Hepatocyte (in vitro differentiated cells): ENCODE measurements at regions not wholly inside any gene's neighbourhood (a gene's known extent, or its start where the extent isn't known, plus 50 kb on each side); places are given as distances from the start of the nearest gene placed in this dataset.

Source experiments
- DNase-seq: peaks from one replicate; pipeline ENCODE4 v3.0.0-alpha.2; 2016; ENCODE audit warnings: low spot score
- H2AFZ ChIP-seq: fragments of 200-600 bp; sonication (generic); 2 replicates; pipeline ENCODE4 v1.6.0; 2016; ENCODE audit warnings: antibody characterized with exemption, mild to moderate bottlenecking
- H3K27ac ChIP-seq: fragments of 200-600 bp; sonication (generic); 2 replicates; pipeline ENCODE4 v1.5.1; 2016; ENCODE audit warnings: mild to moderate bottlenecking
- H3K27me3 ChIP-seq: fragments of 200-600 bp; sonication (generic); 2 replicates; pipeline ENCODE4 v1.6.1; 2016
- H3K36me3 ChIP-seq: fragments of 200-600 bp; sonication (generic); replicated peaks from 2 replicates; pipeline ENCODE4 v1.5.1; 2016; ENCODE audit warnings: low read depth; ENCODE audit not compliant: insufficient read depth
- H3K4me1 ChIP-seq: fragments of 200-600 bp; sonication (generic); 2 replicates; pipeline ENCODE4 v1.5.1; 2016; ENCODE audit warnings: mild to moderate bottlenecking, moderate library complexity; ENCODE audit not compliant: insufficient read depth
- H3K4me2 ChIP-seq: fragments of 200-600 bp; sonication (generic); 2 replicates; pipeline ENCODE4 v1.6.0; 2016
- H3K4me3 ChIP-seq: fragments of 200-600 bp; sonication (generic); 2 replicates; pipeline ENCODE4 v1.5.1; 2016; ENCODE audit warnings: mild to moderate bottlenecking
- H3K79me2 ChIP-seq: fragments of 200-600 bp; sonication (generic); 2 replicates; pipeline ENCODE4 v1.6.0; 2017; ENCODE audit warnings: mild to moderate bottlenecking
- H3K9me2 ChIP-seq: fragments of 200-600 bp; sonication (generic); replicated peaks from 2 replicates; pipeline ENCODE4 v1.6.0; 2017; ENCODE audit warnings: mild to moderate bottlenecking; ENCODE audit not compliant: insufficient read depth
- H3K9me3 ChIP-seq: fragments of 200-600 bp; sonication (generic); 2 replicates; pipeline ENCODE4 v1.5.1; 2016; ENCODE audit warnings: low read depth, mild to moderate bottlenecking
- H4K20me1 ChIP-seq: fragments of 200-600 bp; sonication (generic); 2 replicates; pipeline ENCODE4 v1.6.0; 2016; ENCODE audit warnings: mild to moderate bottlenecking; ENCODE audit not compliant: insufficient read depth, poor library complexity, severe bottlenecking
- EZH2 ChIP-seq: fragments of 200-600 bp; sonication (generic); IDR thresholded peaks from 2 replicates; pipeline ENCODE4 v1.6.1; 2016; ENCODE audit warnings: antibody characterized with exemption, mild to moderate bottlenecking, borderline replicate concordance
- EZH2phosphoT487 ChIP-seq: fragments of 200-600 bp; sonication (generic); IDR thresholded peaks from one replicate; pipeline ENCODE4 v1.6.1; 2018; ENCODE audit warnings: antibody characterized with exemption, mild to moderate bottlenecking, low read depth, moderate library complexity; ENCODE audit not compliant: unreplicated experiment, severe bottlenecking
- WGBS: methylation state at CpG from one replicate; pipeline ENCODE4 v1.1.6; 2016; ENCODE audit warnings: low lambda C conversion rate; ENCODE audit errors: missing lambda C conversion rate; 5-methylcytosine and 5-hydroxymethylcytosine counted together
- TF ChIP-seq, protein P1 (sequence below): fragments of 200-600 bp; sonication (generic); IDR thresholded peaks from 2 replicates; pipeline ENCODE4 v1.5.1; 2016; ENCODE audit warnings: antibody characterized with exemption, mild to moderate bottlenecking; ENCODE audit not compliant: poor library complexity

DNA sequence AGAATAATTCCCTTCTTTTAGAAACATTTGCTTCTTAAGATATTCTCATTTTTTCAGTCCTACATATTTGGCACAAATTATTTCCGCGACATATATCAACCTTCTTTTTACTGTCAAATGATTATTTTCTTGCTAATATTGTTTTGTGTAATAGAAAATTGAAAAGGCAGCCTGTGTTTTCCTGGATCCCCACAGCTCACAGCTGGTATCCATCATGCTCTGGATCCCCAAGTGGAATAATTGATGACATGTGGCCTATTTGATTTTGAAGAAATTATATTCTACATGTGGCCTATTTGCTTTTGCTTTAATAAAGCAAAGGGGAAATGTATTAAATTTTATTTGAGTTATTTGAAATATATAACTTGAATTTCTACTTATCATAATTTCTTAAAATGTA is 199.4 kb upstream of the LUZP2 start:
- Histone ChIP-seq H3K27ac (no peak overlapping the region), H2AFZ (no peak overlapping the region), H3K4me3 (no peak overlapping the region), H3K79me2 (no peaks in the 10 kb centered on the region), H3K4me1 (no peaks in the 10 kb centered on the region), H3K27me3 (no peaks in the 10 kb centered on the region), H3K36me3 (no peaks in the 10 kb centered on the region), H3K4me2 (no peak overlapping the region), H3K9me2 (no peaks in the 10 kb centered on the region), H4K20me1 (no peaks in the 10 kb centered on the region), H3K9me3 (no peaks in the 10 kb centered on the region)
- 97% methylated on average over 2 of the region's 2 CpGs for WGBS
- TF ChIP-seq EZH2 (no peak), EZH2phosphoT487 (no peak)
- TF ChIP-seq, protein P1, sequence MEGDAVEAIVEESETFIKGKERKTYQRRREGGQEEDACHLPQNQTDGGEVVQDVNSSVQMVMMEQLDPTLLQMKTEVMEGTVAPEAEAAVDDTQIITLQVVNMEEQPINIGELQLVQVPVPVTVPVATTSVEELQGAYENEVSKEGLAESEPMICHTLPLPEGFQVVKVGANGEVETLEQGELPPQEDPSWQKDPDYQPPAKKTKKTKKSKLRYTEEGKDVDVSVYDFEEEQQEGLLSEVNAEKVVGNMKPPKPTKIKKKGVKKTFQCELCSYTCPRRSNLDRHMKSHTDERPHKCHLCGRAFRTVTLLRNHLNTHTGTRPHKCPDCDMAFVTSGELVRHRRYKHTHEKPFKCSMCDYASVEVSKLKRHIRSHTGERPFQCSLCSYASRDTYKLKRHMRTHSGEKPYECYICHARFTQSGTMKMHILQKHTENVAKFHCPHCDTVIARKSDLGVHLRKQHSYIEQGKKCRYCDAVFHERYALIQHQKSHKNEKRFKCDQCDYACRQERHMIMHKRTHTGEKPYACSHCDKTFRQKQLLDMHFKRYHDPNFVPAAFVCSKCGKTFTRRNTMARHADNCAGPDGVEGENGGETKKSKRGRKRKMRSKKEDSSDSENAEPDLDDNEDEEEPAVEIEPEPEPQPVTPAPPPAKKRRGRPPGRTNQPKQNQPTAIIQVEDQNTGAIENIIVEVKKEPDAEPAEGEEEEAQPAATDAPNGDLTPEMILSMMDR: no peak
- DNase-seq: no peak

GRCh38 chr11:24298146-24298545 is 198.7 kb upstream of the LUZP2 start:
- Histone ChIP-seq H3K27ac (no peak overlapping the region), H3K4me2 (no peak overlapping the region), H4K20me1 (no peaks in the 10 kb centered on the region), H3K4me1 (no peaks in the 10 kb centered on the region), H3K9me3 (no peaks in the 10 kb centered on the region), H3K4me3 (no peak overlapping the region), H3K36me3 (no peaks in the 10 kb centered on the region), H3K79me2 (no peaks in the 10 kb centered on the region), H3K9me2 (no peaks in the 10 kb centered on the region), H2AFZ (no peak overlapping the region), H3K27me3 (no peaks in the 10 kb centered on the region)
- no peak for TF ChIP-seq EZH2
- TF ChIP-seq, protein P1: no peak
- TF ChIP-seq EZH2phosphoT487: no peak
- WGBS: 95% methylated on average over 2 of the region's 2 CpGs
- no peak for DNase-seq

DNA sequence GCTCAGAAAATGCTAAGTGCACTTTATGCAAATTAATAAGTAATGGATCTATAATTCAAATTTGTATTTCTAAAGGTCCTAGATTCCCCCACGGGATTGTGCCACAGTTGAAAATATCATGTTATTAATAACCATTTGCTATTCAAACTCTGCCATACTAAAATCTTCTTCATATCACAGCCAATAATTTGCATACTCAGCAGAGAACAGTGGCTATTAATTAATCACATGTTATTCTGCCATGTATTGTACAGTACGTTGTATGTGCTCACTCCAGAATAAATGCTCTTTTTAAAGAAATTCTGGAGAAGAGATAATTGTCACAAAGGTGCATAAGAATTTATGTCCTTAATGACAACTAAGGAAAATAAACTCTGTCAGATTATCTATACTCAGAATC is 184.9 kb upstream of the LUZP2 start:
- H3K9me2 ChIP-seq: no peaks in the 10 kb centered on the region
- no peak overlapping the region for H3K4me2 ChIP-seq
- no peaks in the 10 kb centered on the region for H3K79me2 ChIP-seq
- no peak overlapping the region for H3K4me3 ChIP-seq
- H4K20me1 ChIP-seq: no peaks in the 10 kb centered on the region
- no peaks in the 10 kb centered on the region for H3K9me3 ChIP-seq
- H3K27me3 ChIP-seq: no peaks in the 10 kb centered on the region
- DNase-seq: no peak
- 82% methylated on average over 2 of the region's 2 CpGs for WGBS
- H2AFZ ChIP-seq: no peak overlapping the region
- H3K36me3 ChIP-seq: no peaks in the 10 kb centered on the region
- TF ChIP-seq EZH2: no peak
- no peak for TF ChIP-seq EZH2phosphoT487
- TF ChIP-seq, protein P1: no peak
- no peak overlapping the region for H3K27ac ChIP-seq
- H3K4me1 ChIP-seq: no peaks in the 10 kb centered on the region
